GM21529 (cell line): ENCODE measurements at regions not wholly inside any gene's neighbourhood (a gene's known extent, or its start where the extent isn't known, plus 50 kb on each side); places are given as distances from the start of the nearest gene placed in this dataset.
"Not testable (repeated sequence)": the region's sequence is repeated elsewhere in the genome, so short reads cannot be mapped to it uniquely, and the experiment has no call there.

Experiments used
- ATAC-seq: cut with Tn5 transposase; IDR thresholded peaks from one replicate; pipeline ENCODE4 v1.9.1; 2021; ENCODE audit not compliant: unreplicated experiment

- ATAC-seq, result no peak
Observed at GRCh38 chr4:138455097-138455496, 212.9 kb upstream of the SLC7A11 start.

DNA sequence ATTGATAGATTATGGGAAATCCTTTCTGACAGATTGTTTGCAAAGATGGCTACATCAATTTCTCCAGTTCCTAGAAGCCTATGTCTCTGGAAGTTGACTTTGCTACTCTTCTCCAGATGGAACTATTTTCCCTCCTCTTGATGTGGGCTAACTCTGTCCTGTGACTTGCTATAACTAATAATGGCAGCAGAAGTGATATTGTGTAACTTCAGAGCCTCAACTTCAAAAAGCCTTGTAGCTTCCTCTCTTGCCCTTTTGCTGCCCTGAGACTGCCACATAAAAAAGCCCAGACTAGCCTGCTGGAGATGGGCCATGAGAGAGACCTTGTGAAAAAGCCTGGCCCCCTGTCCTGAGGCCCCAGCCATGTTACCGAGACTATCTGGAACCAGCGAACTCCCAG lies 210.7 kb upstream of the SLC7A11 start:
- ATAC-seq, result no peak

- no peak for ATAC-seq
Observed at GRCh38 chr4:138451276-138451663, 209.1 kb upstream of the SLC7A11 start.

- ATAC-seq, result no peak
Observed at GRCh38 chr4:138450546-138451275, 208.6 kb upstream of the SLC7A11 start.

GRCh38 chr4:138449938-138450337 lies 207.8 kb upstream of the SLC7A11 start:
- ATAC-seq, result no peak

- ATAC-seq, result no peak
Observed at GRCh38 chr4:138448169-138448568, 206.0 kb upstream of the SLC7A11 start.

- no peak for ATAC-seq
Observed at GRCh38 chr4:138446456-138446855, 204.3 kb upstream of the SLC7A11 start.

- ATAC-seq, result no peak
Observed at GRCh38 chr4:138445098-138445497, 202.9 kb upstream of the SLC7A11 start.

DNA sequence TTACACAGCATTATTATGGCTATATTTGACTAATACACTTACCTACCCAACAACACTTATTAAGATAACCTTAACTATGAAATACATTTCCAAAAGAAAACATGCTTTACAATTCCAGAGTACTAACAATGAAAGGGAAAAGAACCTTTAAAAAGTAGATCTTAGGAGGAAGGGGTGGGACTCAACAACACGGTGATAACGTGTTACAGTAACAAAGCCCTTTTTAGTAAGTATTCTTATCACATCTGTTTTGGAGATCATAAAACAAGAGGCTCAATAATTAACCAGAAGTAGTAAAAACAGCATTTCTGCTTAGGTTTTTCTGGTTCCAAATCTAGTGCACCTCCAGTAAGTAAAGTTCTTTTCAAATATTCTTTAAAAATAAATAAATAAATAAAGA lies 202.1 kb upstream of the SLC7A11 start:
- no peak for ATAC-seq

GRCh38 chr4:138439143-138439581 lies 197.0 kb upstream of the SLC7A11 start:
- ATAC-seq, result no peak

DNA sequence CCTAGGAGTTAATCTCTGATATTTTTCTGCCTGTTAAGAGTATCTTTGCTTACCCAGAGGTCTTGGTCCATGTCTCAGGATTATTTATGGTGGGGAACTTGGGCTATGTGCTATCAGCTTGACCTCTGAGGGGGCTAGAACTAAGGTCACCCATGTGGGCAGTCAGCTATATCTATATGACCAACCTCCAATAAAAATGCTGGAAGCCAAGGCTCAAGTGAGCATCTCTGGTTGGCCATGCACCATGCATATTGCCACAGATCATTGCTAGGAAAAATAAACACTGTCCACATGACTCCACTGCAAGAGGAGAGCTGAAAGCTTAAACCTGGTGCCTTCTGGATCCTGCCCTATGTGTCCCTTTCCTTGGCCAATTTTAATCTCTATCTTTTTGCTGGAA lies 196.5 kb upstream of the SLC7A11 start:
- no peak for ATAC-seq

- ATAC-seq, result no peak
Observed at GRCh38 chr4:138437263-138437851, 195.2 kb upstream of the SLC7A11 start.

- not testable (repeated sequence) for ATAC-seq
Observed at GRCh38 chr4:138435733-138436132, 193.6 kb upstream of the SLC7A11 start.

GRCh38 chr4:138435046-138435445 lies 192.9 kb upstream of the SLC7A11 start:
- ATAC-seq, result not testable (repeated sequence)

- no peak for ATAC-seq
Observed at GRCh38 chr4:138428611-138429010, 186.5 kb upstream of the SLC7A11 start.

DNA sequence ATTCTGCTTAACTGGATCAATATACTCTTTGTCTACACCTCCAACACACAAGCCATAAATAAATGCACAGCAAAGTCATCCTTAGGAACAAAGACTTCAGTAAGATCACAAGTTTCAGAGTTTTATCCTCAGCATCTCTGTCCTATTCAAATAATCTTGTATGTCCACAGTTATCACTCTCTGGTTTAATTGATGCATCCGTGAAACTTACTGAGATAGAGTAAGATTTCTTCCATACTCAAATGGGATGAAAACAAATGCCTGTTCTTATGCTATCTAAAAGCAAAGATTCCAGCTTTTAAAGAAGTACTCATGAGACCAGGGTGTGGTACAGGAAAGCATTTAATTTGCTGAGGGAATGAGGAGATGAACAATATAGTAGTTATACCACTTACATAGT lies 184.6 kb upstream of the SLC7A11 start:
- ATAC-seq, result no peak

- no peak for ATAC-seq
Observed at GRCh38 chr4:138420471-138420870, 178.3 kb upstream of the SLC7A11 start.

GRCh38 chr4:138414202-138414601 lies 172.1 kb upstream of the SLC7A11 start:
- ATAC-seq, result no peak

DNA sequence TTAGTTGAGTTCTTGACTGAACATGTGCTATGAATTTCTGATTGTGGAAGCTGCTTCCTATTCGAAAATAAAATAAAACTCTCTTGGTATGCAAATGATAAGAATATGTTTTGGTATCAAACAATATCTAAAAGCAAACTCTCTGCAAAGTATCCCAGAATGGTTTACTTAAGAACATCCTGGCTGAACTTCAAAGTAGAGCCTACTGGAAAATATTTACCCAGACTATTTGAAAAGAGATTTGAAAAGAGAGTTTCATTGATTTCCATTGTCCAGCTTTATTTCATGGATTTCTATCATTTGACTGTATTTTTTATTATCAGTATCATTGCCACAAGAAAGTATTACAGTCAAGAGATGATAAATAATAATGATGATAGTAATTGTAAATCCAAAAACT lies 171.1 kb upstream of the SLC7A11 start:
- no peak for ATAC-seq

GRCh38 chr4:138412847-138413246 lies 170.7 kb upstream of the SLC7A11 start:
- ATAC-seq, result no peak

GRCh38 chr4:138410266-138410665 lies 168.1 kb upstream of the SLC7A11 start:
- ATAC-seq, result no peak

- peak; percentile 49 for ATAC-seq
Observed at GRCh38 chr4:138409670-138410069, 167.5 kb upstream of the SLC7A11 start.

- ATAC-seq, result no peak
Observed at GRCh38 chr4:138408758-138409157, 166.6 kb upstream of the SLC7A11 start.
